IMR-90 (cell line): ENCODE measurements at regions not wholly inside any gene's neighbourhood (a gene's known extent, or its start where the extent isn't known, plus 50 kb on each side); places are given as distances from the start of the nearest gene placed in this dataset.

Source experiments
- ATAC-seq: fragments of 200-7000 bp; cut with Tn5 transposase; 2 replicates; pipeline ENCODE4 v1.9.1; 2020; ENCODE audit warnings: low read depth, mild to moderate bottlenecking, moderate library complexity
- BruUV-seq: library from RNA; stranded (reverse); fragments of 400-500 nt; replicated peaks from 2 replicates; lab custom pipeline; 2021; lab: Mats Ljungman, UMichigan
- CTCF ChIA-PET: fragments of 300-600 bp; formaldehyde crosslinking; extraction: SDS; loops from one replicate; lab custom pipeline; 2021; ENCODE audit warnings: antibody characterized with exemption; lab: Yijun Ruan, JAX
- POLR2A ChIA-PET: fragments of 300-600 bp; sonication (Branson Sonifier 250); formaldehyde crosslinking; loops from one replicate; lab custom pipeline; 2022; ENCODE audit warnings: antibody characterized with exemption; ENCODE audit not compliant: unreplicated experiment; lab: Charles Lee
- DNase-seq: peaks from one replicate; pipeline ENCODE4 v3.0.0; 2013
- H2AFZ ChIP-seq: replicated peaks from 2 replicates; pipeline ENCODE3; 2013; ENCODE audit warnings: low read length, mild to moderate bottlenecking; ENCODE audit not compliant: poor library complexity
- H2AK5ac ChIP-seq: 2 replicates; pipeline ENCODE4 v1.6.1; 2013; ENCODE audit warnings: low read depth, low read length, inconsistent platforms
- H2AK9ac ChIP-seq: replicated peaks from 2 replicates; pipeline ENCODE3; 2013; ENCODE audit warnings: mild to moderate bottlenecking, low read depth, low read length, moderate library complexity; ENCODE audit not compliant: poor library complexity
- H2BK120ac ChIP-seq: 2 replicates; pipeline ENCODE4 v1.6.1; 2013; ENCODE audit warnings: low read depth, low read length, inconsistent platforms
- H2BK15ac ChIP-seq: 3 replicates; pipeline ENCODE4 v1.6.1; 2013; ENCODE audit warnings: low read depth, low read length, inconsistent platforms
- H2BK20ac ChIP-seq: 2 replicates; pipeline ENCODE4 v1.6.1; 2013; ENCODE audit warnings: low read depth, mild to moderate bottlenecking, inconsistent platforms, low read length, moderate library complexity
- H2BK5ac ChIP-seq: 2 replicates; pipeline ENCODE4 v1.6.1; 2013; ENCODE audit warnings: mild to moderate bottlenecking, low read depth, low read length, inconsistent platforms; ENCODE audit not compliant: poor library complexity, severe bottlenecking
- H3K14ac ChIP-seq: replicated peaks from 2 replicates; pipeline ENCODE4 v1.6.1; 2013; ENCODE audit warnings: low read depth, low read length, inconsistent platforms
- H3K18ac ChIP-seq: 2 replicates; pipeline ENCODE4 v1.6.1; 2013; ENCODE audit warnings: low read depth, low read length, control low read depth
- H3K23ac ChIP-seq: 2 replicates; pipeline ENCODE4 v1.6.1; 2013; ENCODE audit warnings: low read depth, low read length, inconsistent platforms
- H3K27ac ChIP-seq: 2 replicates; pipeline ENCODE4 v1.5.1; 2013; ENCODE audit warnings: mild to moderate bottlenecking, control low read depth, low read length; ENCODE audit not compliant: insufficient read depth
- H3K27me3 ChIP-seq: 2 replicates; pipeline ENCODE4 v1.6.1; 2013; ENCODE audit warnings: low read length; ENCODE audit not compliant: control insufficient read depth, insufficient read depth
- H3K36me3 ChIP-seq: 2 replicates; pipeline ENCODE4 v1.6.1; 2013; ENCODE audit warnings: low read length, mixed read lengths; ENCODE audit not compliant: control insufficient read depth, insufficient read depth
- H3K4ac ChIP-seq: 2 replicates; pipeline ENCODE4 v1.6.1; 2013; ENCODE audit warnings: low read depth, low read length, inconsistent platforms
- H3K4me1 ChIP-seq: 2 replicates; pipeline ENCODE4 v1.6.1; 2013; ENCODE audit warnings: low read length, mixed read lengths; ENCODE audit not compliant: control insufficient read depth, insufficient read depth
- H3K4me2 ChIP-seq: 2 replicates; pipeline ENCODE4 v1.6.1; 2013; ENCODE audit warnings: low read depth, mild to moderate bottlenecking, control low read depth, low read length, moderate library complexity
- H3K4me3 ChIP-seq: 2 replicates; pipeline ENCODE4 v1.5.1; 2013; ENCODE audit warnings: low read depth, mild to moderate bottlenecking, control low read depth, low read length, moderate library complexity; ENCODE audit not compliant: insufficient read depth
- H3K56ac ChIP-seq: 2 replicates; pipeline ENCODE4 v1.6.1; 2013; ENCODE audit warnings: low read length, inconsistent platforms; ENCODE audit not compliant: insufficient read depth; ENCODE audit errors: extremely low read depth
- H3K79me1 ChIP-seq, 2 experiments: 2 replicates each; pipeline ENCODE4 v1.6.1; 2013; ENCODE audit warnings: low read length in 2 of 2, inconsistent platforms in 1 of 2, low read depth in 1 of 2
- H3K9ac ChIP-seq: 2 replicates; pipeline ENCODE4 v1.6.1; 2013; ENCODE audit warnings: low read depth, low read length, control low read depth
- H3K9me1 ChIP-seq: 2 replicates; pipeline ENCODE4 v1.6.1; 2013; ENCODE audit warnings: low read length, inconsistent platforms; ENCODE audit not compliant: insufficient read depth
- H3K9me3 ChIP-seq: 2 replicates; pipeline ENCODE4 v1.6.1; 2013; ENCODE audit warnings: low read length; ENCODE audit not compliant: control insufficient read depth, insufficient read depth
- H4K20me1 ChIP-seq: 2 replicates; pipeline ENCODE4 v1.6.1; 2013; ENCODE audit warnings: low read length, inconsistent platforms; ENCODE audit not compliant: insufficient read depth
- H4K5ac ChIP-seq: 2 replicates; pipeline ENCODE4 v1.6.1; 2013; ENCODE audit warnings: mild to moderate bottlenecking, low read depth, low read length, control low read depth
- H4K8ac ChIP-seq, 2 experiments: 2 replicates each; pipeline ENCODE4 v1.6.1; 2013; ENCODE audit warnings: low read depth in 2 of 2, low read length in 2 of 2, control low read depth in 1 of 2, inconsistent platforms in 1 of 2
- H4K91ac ChIP-seq: 2 replicates; pipeline ENCODE4 v1.6.1; 2013; ENCODE audit warnings: low read depth, low read length, inconsistent platforms; ENCODE audit not compliant: insufficient read depth
- BHLHE40 ChIP-seq: fragments of 150-350 bp; IDR thresholded peaks from 2 replicates; pipeline ENCODE4 v1.6.1; 2016; ENCODE audit warnings: mild to moderate bottlenecking, low read depth, low read length
- CEBPB ChIP-seq: IDR thresholded peaks from 2 replicates; pipeline ENCODE4 v1.6.1; 2012; ENCODE audit warnings: low read depth, low read length, improper control_type of control experiment
- CHD1 ChIP-seq: IDR thresholded peaks from 2 replicates; pipeline ENCODE4 v1.6.1; 2012; ENCODE audit warnings: low read depth, low read length, improper control_type of control experiment
- CTCF ChIP-seq: conservative IDR thresholded peaks from 2 replicates; pipeline ENCODE4 v1.5.1; 2012; ENCODE audit warnings: mild to moderate bottlenecking, low read depth, low read length, improper control_type of control experiment
- ELK1 ChIP-seq: fragments of 150-350 bp; IDR thresholded peaks from 2 replicates; pipeline ENCODE4 v1.6.1; 2016; ENCODE audit warnings: low read depth, mild to moderate bottlenecking, low read length, moderate library complexity, borderline replicate concordance
- FOS ChIP-seq: fragments of 150-350 bp; IDR thresholded peaks from 2 replicates; pipeline ENCODE4 v1.6.1; 2016; ENCODE audit warnings: low read depth, low read length
- MAFK ChIP-seq: IDR thresholded peaks from 2 replicates; pipeline ENCODE4 v1.6.1; 2012; ENCODE audit warnings: low read depth, low read length, improper control_type of control experiment
- MAZ ChIP-seq: IDR thresholded peaks from 2 replicates; pipeline ENCODE4 v1.6.1; 2012; ENCODE audit warnings: low read depth, mild to moderate bottlenecking, low read length, improper control_type of control experiment, moderate library complexity, borderline replicate concordance
- MXI1 ChIP-seq: IDR thresholded peaks from 2 replicates; pipeline ENCODE4 v1.6.1; 2012; ENCODE audit warnings: low read depth, mild to moderate bottlenecking, low read length, moderate library complexity, borderline replicate concordance
- NFE2L2 ChIP-seq: fragments of 150-350 bp; IDR thresholded peaks from 2 replicates; pipeline ENCODE4 v1.6.1; 2016; ENCODE audit warnings: low read depth, mild to moderate bottlenecking, low read length
- POLR2A ChIP-seq: IDR thresholded peaks from 2 replicates; pipeline ENCODE4 v1.6.1; 2012; ENCODE audit warnings: mild to moderate bottlenecking, low read depth, low read length
- RAD21 ChIP-seq: IDR thresholded peaks from 2 replicates; pipeline ENCODE4 v1.6.1; 2012; ENCODE audit warnings: low read length, improper control_type of control experiment
- RCOR1 ChIP-seq: IDR thresholded peaks from 2 replicates; pipeline ENCODE4 v1.6.1; 2012; ENCODE audit warnings: mild to moderate bottlenecking, low read length, improper control_type of control experiment; ENCODE audit not compliant: insufficient replicate concordance
- RFX5 ChIP-seq: IDR thresholded peaks from 2 replicates; pipeline ENCODE4 v1.8.0; 2012; ENCODE audit warnings: low read depth, mild to moderate bottlenecking, low read length, moderate library complexity
- SMC3 ChIP-seq: fragments of 150-350 bp; IDR thresholded peaks from 2 replicates; pipeline ENCODE4 v1.6.1; 2016; ENCODE audit warnings: low read depth, mild to moderate bottlenecking, antibody characterized with exemption, low read length, moderate library complexity
- USF2 ChIP-seq: fragments of 150-350 bp; IDR thresholded peaks from 2 replicates; pipeline ENCODE4 v1.6.1; 2017; ENCODE audit warnings: mild to moderate bottlenecking, antibody characterized with exemption, low read length, low read depth
- WGBS, 2 experiments: methylation state at CpG; one replicate each; pipeline versions ENCODE4 v1.1.5 to v1.1.7; 2013; ENCODE audit warnings: missing lambda C conversion rate in 2 of 2; ENCODE audit not compliant: insufficient read length in 1 of 2; ENCODE audit errors: extremely low coverage in 2 of 2; 5-methylcytosine and 5-hydroxymethylcytosine counted together
- dilution Hi-C: fragments of 300-500 bp; cut with HindIII; formaldehyde crosslinking; loops from one replicate; pipeline ENCODE4 v1.14.3; 2018; ENCODE audit warnings: low sequenced_read_pairs; ENCODE audit not compliant: unreplicated experiment
- in situ Hi-C: fragments of 300-500 bp; cut with MboI; formaldehyde crosslinking; loops from 3 replicates; pipeline ENCODE4 v1.14.3; 2019; ENCODE audit warnings: low sequenced_read_pairs, inconsistent platforms, mixed read lengths
- intact Hi-C: fragments of 100-400 bp; cut with micrococcal nuclease; formaldehyde crosslinking; loops from 2 replicates; pipeline ENCODE4 v1.10.0; 2022

GRCh38 chr13:25044071-25044470 is 51.9 kb upstream of the PABPC3 start:
- 61% methylated on average over 5 of the region's 6 CpGs; no CpG with 5 or more reads in 1 of the 2 experiments for WGBS, 2 experiments
- no peak overlapping the region for H2AK5ac ChIP-seq
- H3K23ac ChIP-seq: no peak overlapping the region
- no peak overlapping the region for H3K4me3 ChIP-seq
- no peak overlapping the region for H2BK15ac ChIP-seq
- H4K5ac ChIP-seq: no peak overlapping the region
- TF ChIP-seq CHD1 (no peak), ELK1 (no peak), RAD21 (no peak), RFX5 (no peak), CTCF (no peak), MAFK (no peak), CEBPB (no peak), SMC3 (no peak), USF2 (no peak), MAZ (no peak), RCOR1 (no peak), MXI1 (no peak), FOS (no peak), BHLHE40 (no peak), POLR2A (no peak), NFE2L2 (no peak)
- ATAC-seq (no peak), DNase-seq (no peak)
- no peak overlapping the region for H3K4ac ChIP-seq
- H2AFZ ChIP-seq: no peak overlapping the region
- H3K14ac ChIP-seq: no peak overlapping the region
- H4K20me1 ChIP-seq: no peaks in the 10 kb centered on the region
- H3K18ac ChIP-seq: no peak overlapping the region
- H3K79me1 ChIP-seq: no peaks in the 10 kb centered on the region
- peaks cover 34% of the 10 kb centered on the region for H3K27me3 ChIP-seq
- CTCF ChIA-PET: interaction anchor here (1.0 kb wide), 1 partner anchor 48 kb away, joined by 5 read pairs; no protein-coding TSS in a partner anchor
- no peaks in the 10 kb centered on the region for H3K9me1 ChIP-seq
- no peak overlapping the region for H4K8ac ChIP-seq
- BruUV-seq: no TSS peak
- POLR2A ChIA-PET: no interaction called here
- H2AK9ac ChIP-seq: no peak overlapping the region
- no peak overlapping the region for H3K27ac ChIP-seq
- intact Hi-C loops: no loop called here
- H3K56ac ChIP-seq: no peak overlapping the region
- H2BK120ac ChIP-seq: no peak overlapping the region
- no peaks in the 10 kb centered on the region for H3K36me3 ChIP-seq
- in situ Hi-C loops: no loop called here
- H4K91ac ChIP-seq: no peak overlapping the region
- H3K4me2 ChIP-seq: no peak overlapping the region
- no peaks in the 10 kb centered on the region for H3K9me3 ChIP-seq
- dilution Hi-C loops: no loop called here
- H2BK20ac ChIP-seq: no peak overlapping the region
- no peak overlapping the region for H2BK5ac ChIP-seq
- H3K9ac ChIP-seq: no peak overlapping the region
- H3K4me1 ChIP-seq: no peaks in the 10 kb centered on the region
